GM12873 (cell line): ENCODE measurements at regions not wholly inside any gene's neighbourhood (a gene's known extent, or its start where the extent isn't known, plus 50 kb on each side); places are given as distances from the start of the nearest gene placed in this dataset.

Source experiments
- CTCF ChIP-seq: IDR thresholded peaks from 2 replicates; pipeline ENCODE4 v1.5.1; 2012; ENCODE audit warnings: low read depth, mild to moderate bottlenecking, moderate library complexity, low read length, control low read depth; ENCODE audit not compliant: insufficient read depth; ENCODE audit errors: missing control alignments

GRCh38 chr20:20972490-20972889, 133.7 kb downstream of the LINC00237 start:
- no peak for TF ChIP-seq CTCF

GRCh38 chr20:20971810-20972209, 134.3 kb downstream of the LINC00237 start:
- no peak for TF ChIP-seq CTCF

GRCh38 chr20:20970841-20971240, 135.3 kb downstream of the LINC00237 start:
- no peak for TF ChIP-seq CTCF

- no peak for TF ChIP-seq CTCF
These were observed 136.4 kb downstream of the LINC00237 start for GRCh38 chr20:20969701-20970280.

- no peak for TF ChIP-seq CTCF
These were observed 138.5 kb downstream of the LINC00237 start for GRCh38 chr20:20967564-20968184.

- TF ChIP-seq CTCF = no peak
These were observed 140.0 kb downstream of the LINC00237 start for GRCh38 chr20:20966171-20966570.

GRCh38 chr20:20959031-20959755, 147.0 kb downstream of the LINC00237 start:
- TF ChIP-seq CTCF = no peak
